Heart left ventricle (tissue), 13 donors: ENCODE measurements at regions not wholly inside any gene's neighbourhood (a gene's known extent, or its start where the extent isn't known, plus 50 kb on each side); places are given as distances from the start of the nearest gene placed in this dataset.

Source experiments
- POLR2A ChIP-seq, 2 donors: fragments of 450-650 bp; IDR thresholded peaks; one replicate each; pipeline ENCODE4 v1.6.1; 2017; ENCODE audit warnings: antibody characterized with exemption in 2 of 2, mild to moderate bottlenecking in 2 of 2, moderate library complexity in 2 of 2
- TF ChIP-seq, protein P1 (sequence below), 12 donors: fragments of 200-600 bp; sonication (generic) in 4 of 12; IDR thresholded peaks; one replicate each; pipeline versions ENCODE4 v1.5.0 to v1.8.0; 2018 to 2022; ENCODE audit warnings: antibody characterized with exemption in 12 of 12, mild to moderate bottlenecking in 5 of 12
- donor health status: ischemic (EF 13 %, LVEDD 7.1; RV severe dilation, severe dysfunction).
- donor health status: DM: no; HTN: yes; CAD: no.
- donor health status: DM: no; HTN: no; CAD: no.
- donor health status: ischemic (EF 25% LVEDD 6.9; RV normal size, moderate dysfunction).
- donor health status: ischemic (EF 25% LVEDD 5.7; RV mildly dilated, moderate dysfunction).
- donor health status: ischemic (EF 35%, LVEDD 5.7; RV mildly dilated, moderate dysfunction).
- donor health status: nonischemic (EF 11% LVEDD 7.7; RV severe dilation, severe dysfunction).
- donor health status: DM: yes; HTN: yes; CAD: no.
- donor health status: PGD.
- donor health status: ischemic (EF 29% LVEDD 5.4; RV normal size, mild dysfunction).
- donor health status: nonischemic (EF 23%, LVEDD 6.1; RV moderate dilation, normal function).

- TF ChIP-seq, protein P1, sequence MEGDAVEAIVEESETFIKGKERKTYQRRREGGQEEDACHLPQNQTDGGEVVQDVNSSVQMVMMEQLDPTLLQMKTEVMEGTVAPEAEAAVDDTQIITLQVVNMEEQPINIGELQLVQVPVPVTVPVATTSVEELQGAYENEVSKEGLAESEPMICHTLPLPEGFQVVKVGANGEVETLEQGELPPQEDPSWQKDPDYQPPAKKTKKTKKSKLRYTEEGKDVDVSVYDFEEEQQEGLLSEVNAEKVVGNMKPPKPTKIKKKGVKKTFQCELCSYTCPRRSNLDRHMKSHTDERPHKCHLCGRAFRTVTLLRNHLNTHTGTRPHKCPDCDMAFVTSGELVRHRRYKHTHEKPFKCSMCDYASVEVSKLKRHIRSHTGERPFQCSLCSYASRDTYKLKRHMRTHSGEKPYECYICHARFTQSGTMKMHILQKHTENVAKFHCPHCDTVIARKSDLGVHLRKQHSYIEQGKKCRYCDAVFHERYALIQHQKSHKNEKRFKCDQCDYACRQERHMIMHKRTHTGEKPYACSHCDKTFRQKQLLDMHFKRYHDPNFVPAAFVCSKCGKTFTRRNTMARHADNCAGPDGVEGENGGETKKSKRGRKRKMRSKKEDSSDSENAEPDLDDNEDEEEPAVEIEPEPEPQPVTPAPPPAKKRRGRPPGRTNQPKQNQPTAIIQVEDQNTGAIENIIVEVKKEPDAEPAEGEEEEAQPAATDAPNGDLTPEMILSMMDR (IDR thresholded peaks at IDR 0.05) = no peak
- TF ChIP-seq POLR2A (IDR thresholded peaks at IDR 0.05) = no peak
Measured at GRCh38 chr14:101027291-101027690, 123.8 kb upstream of the RTL1 start.
